ENCODE measurements at regions not wholly inside any gene's neighbourhood (a gene's known extent, or its start where the extent isn't known, plus 50 kb on each side); places are given as distances from the start of the nearest gene placed in this dataset.

- no peak for TF ChIP-seq CTCF (IDR thresholded peaks at IDR 0.05; ENCODE audit: poor library complexity)
- no peak for TF ChIP-seq EZH2 (IDR thresholded peaks at IDR 0.05; ENCODE audit: borderline replicate concordance)
- TF ChIP-seq EZH2phosphoT487 (IDR thresholded peaks at IDR 0.05; ENCODE audit: low read depth, severe bottlenecking, unreplicated experiment), result no peak
These were observed 322.1 kb downstream of the EN1 start for GRCh38 chr2:118525346-118525745.

All from hepatocyte (in vitro differentiated cells).